Thoracic aorta (tissue), 2 donors: ENCODE measurements at regions not wholly inside any gene's neighbourhood (a gene's known extent, or its start where the extent isn't known, plus 50 kb on each side); places are given as distances from the start of the nearest gene placed in this dataset.

Source experiments
- ATAC-seq: fragments of 150-250 bp; one replicate; pipeline ENCODE4 v1.8.0; 2017; ENCODE audit warnings: low read depth; ENCODE audit not compliant: insufficient number of reproducible peaks, low FRiP score
- DNase-seq: peaks from one replicate; pipeline ENCODE4 v3.0.0-alpha.2; 2020; ENCODE audit warnings: low spot score
- H3K27ac ChIP-seq, 2 donors: fragments of 200-600 bp; sonication (generic); 1 replicate in 1 of 2; 2 replicates in 1 of 2; pipeline ENCODE4 v1.5.1; 2016; ENCODE audit warnings: mild to moderate bottlenecking in 2 of 2, moderate library complexity in 2 of 2
- H3K27me3 ChIP-seq: fragments of 200-600 bp; sonication (generic); replicated peaks from 2 replicates; pipeline ENCODE4 v1.6.0; 2016; ENCODE audit warnings: mild to moderate bottlenecking; ENCODE audit not compliant: insufficient read depth
- H3K36me3 ChIP-seq: fragments of 200-600 bp; sonication (generic); one replicate; pipeline ENCODE4 v1.5.1; 2016
- H3K4me1 ChIP-seq, 2 donors: fragments of 200-600 bp; sonication (generic); 1 replicate in 1 of 2; 2 replicates in 1 of 2; pipeline versions ENCODE4 v1.5.1 to v1.6.0; 2016; ENCODE audit warnings: low read depth in 2 of 2, mild to moderate bottlenecking in 1 of 2; ENCODE audit not compliant: control insufficient read depth in 1 of 2
- H3K4me3 ChIP-seq: fragments of 200-600 bp; sonication (generic); 2 replicates; pipeline ENCODE4 v1.5.1; 2016; ENCODE audit warnings: mild to moderate bottlenecking
- H3K9me3 ChIP-seq: fragments of 200-600 bp; sonication (generic); 2 replicates; pipeline ENCODE4 v1.5.1; 2016
- TF ChIP-seq, protein P1 (sequence below): fragments of 200-600 bp; sonication (generic); IDR thresholded peaks from one replicate; pipeline ENCODE4 v1.5.1; 2019; ENCODE audit warnings: antibody characterized with exemption

DNA sequence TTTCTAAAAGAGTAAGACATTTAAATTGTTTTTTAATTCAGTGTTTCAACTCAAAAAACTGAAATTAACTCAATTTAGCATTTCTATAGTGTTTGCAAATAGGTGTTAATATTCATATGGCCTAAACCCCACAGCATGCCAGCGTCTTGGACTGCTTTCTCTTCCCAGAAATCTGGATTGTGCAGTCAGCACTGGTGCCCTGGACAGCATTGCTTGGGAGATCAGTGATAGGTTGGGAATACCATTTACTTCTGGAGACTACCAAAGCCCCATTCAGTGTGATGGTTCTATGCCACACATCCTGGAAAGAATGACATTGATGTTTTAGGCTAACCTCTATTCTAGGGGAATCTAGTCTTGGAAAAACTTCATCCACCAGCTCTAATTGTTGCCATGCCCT lies 455.0 kb upstream of the KLHL29 start:
- Histone ChIP-seq H3K27me3 (no peaks in the 10 kb centered on the region), H3K9me3 (no peaks in the 10 kb centered on the region), H3K36me3 (no peaks in the 10 kb centered on the region), H3K27ac (no peak overlapping the region), H3K4me1 (no peaks in the 10 kb centered on the region), H3K4me3 (no peak overlapping the region)
- TF ChIP-seq, protein P1, sequence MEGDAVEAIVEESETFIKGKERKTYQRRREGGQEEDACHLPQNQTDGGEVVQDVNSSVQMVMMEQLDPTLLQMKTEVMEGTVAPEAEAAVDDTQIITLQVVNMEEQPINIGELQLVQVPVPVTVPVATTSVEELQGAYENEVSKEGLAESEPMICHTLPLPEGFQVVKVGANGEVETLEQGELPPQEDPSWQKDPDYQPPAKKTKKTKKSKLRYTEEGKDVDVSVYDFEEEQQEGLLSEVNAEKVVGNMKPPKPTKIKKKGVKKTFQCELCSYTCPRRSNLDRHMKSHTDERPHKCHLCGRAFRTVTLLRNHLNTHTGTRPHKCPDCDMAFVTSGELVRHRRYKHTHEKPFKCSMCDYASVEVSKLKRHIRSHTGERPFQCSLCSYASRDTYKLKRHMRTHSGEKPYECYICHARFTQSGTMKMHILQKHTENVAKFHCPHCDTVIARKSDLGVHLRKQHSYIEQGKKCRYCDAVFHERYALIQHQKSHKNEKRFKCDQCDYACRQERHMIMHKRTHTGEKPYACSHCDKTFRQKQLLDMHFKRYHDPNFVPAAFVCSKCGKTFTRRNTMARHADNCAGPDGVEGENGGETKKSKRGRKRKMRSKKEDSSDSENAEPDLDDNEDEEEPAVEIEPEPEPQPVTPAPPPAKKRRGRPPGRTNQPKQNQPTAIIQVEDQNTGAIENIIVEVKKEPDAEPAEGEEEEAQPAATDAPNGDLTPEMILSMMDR = no peak
- DNase-seq = no peak
- no peak for ATAC-seq

DNA sequence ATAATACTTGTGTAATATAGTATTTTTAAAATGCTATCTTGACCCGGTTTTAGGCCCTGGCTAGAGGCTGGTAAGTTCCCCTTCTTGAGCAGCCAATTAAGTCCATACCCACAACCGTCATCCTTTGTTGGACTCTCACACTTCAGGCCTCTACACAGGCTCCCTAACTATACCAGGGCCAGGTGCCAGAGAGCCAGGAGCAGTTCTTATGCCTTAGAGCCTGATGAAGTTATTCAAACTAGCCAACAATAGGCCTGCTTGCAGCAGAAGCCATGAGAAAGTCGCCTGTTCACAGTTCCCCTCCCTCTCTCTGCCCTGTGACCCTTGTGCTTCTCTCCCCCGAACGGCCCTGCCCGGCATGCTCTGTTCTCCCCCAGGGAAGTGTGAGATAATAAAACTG lies 454.2 kb upstream of the KLHL29 start:
- H3K27me3 ChIP-seq = no peaks in the 10 kb centered on the region
- ATAC-seq = no peak
- no peaks in the 10 kb centered on the region for H3K9me3 ChIP-seq
- H3K27ac ChIP-seq = no peak overlapping the region
- H3K36me3 ChIP-seq = no peaks in the 10 kb centered on the region
- H3K4me3 ChIP-seq = no peak overlapping the region
- no peaks in the 10 kb centered on the region for H3K4me1 ChIP-seq
- DNase-seq = no peak
- TF ChIP-seq, protein P1 = no peak

DNA sequence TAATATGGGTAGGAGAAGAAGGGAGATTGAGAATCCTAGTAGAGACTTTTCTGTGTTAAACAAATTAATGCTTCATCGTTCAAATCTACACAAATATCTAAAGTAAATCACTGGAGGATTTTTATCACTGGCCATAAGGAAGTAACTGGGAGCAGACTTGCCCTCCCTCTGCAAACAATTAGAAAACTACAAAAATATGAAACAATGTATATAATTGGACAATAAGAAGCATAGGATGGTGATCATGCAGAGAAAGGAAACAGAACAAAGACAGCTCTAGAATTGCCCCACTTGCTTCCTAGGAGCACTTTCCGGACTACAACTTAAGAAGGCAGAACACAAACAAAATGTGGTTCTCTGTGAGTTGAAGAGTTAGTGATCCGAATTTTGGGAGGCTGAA lies 452.7 kb upstream of the KLHL29 start:
- TF ChIP-seq, protein P1 = no peak

DNA sequence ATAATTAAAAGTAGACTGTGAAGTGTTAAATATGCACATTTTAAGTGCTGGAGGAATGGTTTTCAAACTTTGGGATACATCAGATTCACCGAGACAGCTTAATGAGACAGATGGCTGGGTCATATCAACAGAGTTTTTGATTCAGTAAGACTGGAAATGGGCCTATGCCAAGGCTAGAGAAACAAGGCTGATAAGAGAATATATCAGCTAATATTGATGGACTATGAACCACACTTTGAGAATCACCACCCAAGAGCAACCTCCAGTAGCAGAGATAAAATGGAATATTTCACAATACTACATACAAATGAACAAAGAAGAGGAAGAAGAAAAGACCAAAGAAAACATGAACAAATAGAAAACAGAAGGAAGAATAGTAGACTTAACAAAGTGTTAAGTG lies 450.2 kb upstream of the KLHL29 start:
- Histone ChIP-seq H3K4me3 (no peak overlapping the region), H3K27ac (no peak overlapping the region), H3K36me3 (no peaks in the 10 kb centered on the region), H3K27me3 (no peaks in the 10 kb centered on the region), H3K9me3 (no peaks in the 10 kb centered on the region), H3K4me1 (no peaks in the 10 kb centered on the region)
- DNase-seq = no peak
- TF ChIP-seq, protein P1 = no peak
- ATAC-seq = no peak

More for the DNA sequence above, 452.7 kb upstream of the KLHL29 start:
- ATAC-seq (no peak), DNase-seq (no peak)
- Histone ChIP-seq H3K9me3 (no peaks in the 10 kb centered on the region), H3K36me3 (no peaks in the 10 kb centered on the region), H3K27ac (no peak overlapping the region), H3K4me3 (no peak overlapping the region), H3K27me3 (no peaks in the 10 kb centered on the region), H3K4me1 (no peaks in the 10 kb centered on the region)

DNA sequence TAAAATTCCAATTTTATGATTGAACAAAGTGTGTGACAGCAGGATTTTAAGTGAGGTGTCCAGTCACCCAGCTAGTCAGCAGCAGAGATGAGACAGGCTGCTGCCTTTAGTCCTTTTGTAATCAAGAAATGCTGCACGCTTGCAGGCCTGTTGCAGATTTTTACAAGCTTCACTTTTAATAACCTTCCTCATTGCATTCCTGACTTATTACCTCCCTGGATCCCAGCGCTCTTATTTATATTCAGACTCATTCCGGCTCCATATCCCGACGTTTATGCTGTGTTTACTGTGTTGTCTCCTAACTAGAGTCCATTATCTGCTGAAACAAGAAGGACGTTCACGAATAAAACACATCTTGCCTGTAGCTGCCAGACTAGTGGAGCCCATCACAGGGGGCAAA lies 442.5 kb upstream of the KLHL29 start:
- no peaks in the 10 kb centered on the region for H3K27me3 ChIP-seq
- H3K9me3 ChIP-seq = no peaks in the 10 kb centered on the region
- no peak overlapping the region for H3K4me3 ChIP-seq
- ATAC-seq (no peak), DNase-seq (no peak)
- TF ChIP-seq, protein P1 = no peak
- no peaks in the 10 kb centered on the region for H3K4me1 ChIP-seq
- no peak overlapping the region for H3K27ac ChIP-seq
- no peaks in the 10 kb centered on the region for H3K36me3 ChIP-seq
